ENCODE measurements at regions not wholly inside any gene's neighbourhood (a gene's known extent, or its start where the extent isn't known, plus 50 kb on each side); places are given as distances from the start of the nearest gene placed in this dataset.
"Not testable (repeated sequence)": the region's sequence is repeated elsewhere in the genome, so short reads cannot be mapped to it uniquely, and the experiment has no call there.

GRCh38 chr15:57896114-57896513, 169.4 kb downstream of the ALDH1A2 start:
- H3K36me3 ChIP-seq (ENCODE audit: insufficient read depth, low read length), result no peaks in the 10 kb centered on the region
- no peak overlapping the region for H3K9ac ChIP-seq (ENCODE audit: low read depth, low read length, poor library complexity, severe bottlenecking)
- H3K9me2 ChIP-seq (replicated peaks; ENCODE audit: low read depth, low read length), result no peaks in the 10 kb centered on the region
- no peak overlapping the region for H2AFZ ChIP-seq (ENCODE audit: low read length)
- no peaks in the 10 kb centered on the region for H3F3A ChIP-seq (ENCODE audit: low read depth)
- TF ChIP-seq EZH2phosphoT487 (IDR thresholded peaks at IDR 0.05; ENCODE audit: borderline replicate concordance) (no peak), CTCF (conservative IDR thresholded peaks at IDR 0.05; ENCODE audit: low read length) (no peak)
- H3K27me3 ChIP-seq (ENCODE audit: insufficient read depth, low read length, poor library complexity, severe bottlenecking), result peaks cover 13% of the 10 kb centered on the region
- no peaks in the 10 kb centered on the region for H4K20me1 ChIP-seq (ENCODE audit: insufficient read depth, low read length, poor library complexity, severe bottlenecking)
- no peak overlapping the region for H3K4me2 ChIP-seq (ENCODE audit: low read depth, low read length, poor library complexity, severe bottlenecking)
- no peaks in the 10 kb centered on the region for H3K4me1 ChIP-seq (ENCODE audit: insufficient read depth, low read length, poor library complexity, severe bottlenecking)
- H3K79me2 ChIP-seq (ENCODE audit: insufficient read depth, low read length), result no peaks in the 10 kb centered on the region
- no peak overlapping the region for H3K4me3 ChIP-seq (ENCODE audit: low read length, poor library complexity, severe bottlenecking)
- H3K9me3 ChIP-seq (ENCODE audit: insufficient read depth, low read depth, low read length), result no peaks in the 10 kb centered on the region

GRCh38 chr15:57896899-57897298, 168.6 kb downstream of the ALDH1A2 start:
- not testable (repeated sequence) for H3K9ac ChIP-seq (ENCODE audit: low read depth, low read length, poor library complexity, severe bottlenecking); H3K9me2 ChIP-seq (replicated peaks; ENCODE audit: low read depth, low read length); H3K4me3 ChIP-seq (ENCODE audit: low read length, poor library complexity, severe bottlenecking); H4K20me1 ChIP-seq (ENCODE audit: insufficient read depth, low read length, poor library complexity, severe bottlenecking); H3F3A ChIP-seq (ENCODE audit: low read depth); H3K9me3 ChIP-seq (ENCODE audit: insufficient read depth, low read depth, low read length); H3K36me3 ChIP-seq (ENCODE audit: insufficient read depth, low read length); H3K4me1 ChIP-seq (ENCODE audit: insufficient read depth, low read length, poor library complexity, severe bottlenecking); H3K79me2 ChIP-seq (ENCODE audit: insufficient read depth, low read length); H3K4me2 ChIP-seq (ENCODE audit: low read depth, low read length, poor library complexity, severe bottlenecking); H2AFZ ChIP-seq (ENCODE audit: low read length)
- H3K27me3 ChIP-seq (ENCODE audit: insufficient read depth, low read length, poor library complexity, severe bottlenecking), result peaks cover 13% of the 10 kb centered on the region

GRCh38 chr15:57897870-57898269, 167.6 kb downstream of the ALDH1A2 start:
- H3K4me1 ChIP-seq (ENCODE audit: insufficient read depth, low read length, poor library complexity, severe bottlenecking), result peaks cover 6% of the 10 kb centered on the region
- TF ChIP-seq EZH2phosphoT487 (IDR thresholded peaks at IDR 0.05; ENCODE audit: borderline replicate concordance), result no peak
- no peaks in the 10 kb centered on the region for H3K79me2 ChIP-seq (ENCODE audit: insufficient read depth, low read length)
- no peak overlapping the region for H3K4me2 ChIP-seq (ENCODE audit: low read depth, low read length, poor library complexity, severe bottlenecking)
- no peak overlapping the region for H3K9ac ChIP-seq (ENCODE audit: low read depth, low read length, poor library complexity, severe bottlenecking)
- H3F3A ChIP-seq (ENCODE audit: low read depth), result no peaks in the 10 kb centered on the region
- H3K4me3 ChIP-seq (ENCODE audit: low read length, poor library complexity, severe bottlenecking), result no peak overlapping the region
- peaks cover 13% of the 10 kb centered on the region for H3K27me3 ChIP-seq (ENCODE audit: insufficient read depth, low read length, poor library complexity, severe bottlenecking)
- H4K20me1 ChIP-seq (ENCODE audit: insufficient read depth, low read length, poor library complexity, severe bottlenecking), result no peaks in the 10 kb centered on the region
- H3K36me3 ChIP-seq (ENCODE audit: insufficient read depth, low read length), result no peaks in the 10 kb centered on the region
- no peaks in the 10 kb centered on the region for H3K9me3 ChIP-seq (ENCODE audit: insufficient read depth, low read depth, low read length)
- H3K9me2 ChIP-seq (replicated peaks; ENCODE audit: low read depth, low read length), result no peaks in the 10 kb centered on the region
- no peak overlapping the region for H2AFZ ChIP-seq (ENCODE audit: low read length)

- TF ChIP-seq CTCF (conservative IDR thresholded peaks at IDR 0.05; ENCODE audit: low read length), result no peak
- TF ChIP-seq EZH2phosphoT487 (IDR thresholded peaks at IDR 0.05; ENCODE audit: borderline replicate concordance), result no peak
Observed at GRCh38 chr15:57902155-57902554, 163.4 kb downstream of the ALDH1A2 start.

More at GRCh38 chr15:57902155-57902554, 163.4 kb downstream of the ALDH1A2 start:
- H3K4me2 ChIP-seq (ENCODE audit: low read depth, low read length, poor library complexity, severe bottlenecking), result no peak overlapping the region
- H3K9me2 ChIP-seq (replicated peaks; ENCODE audit: low read depth, low read length), result no peaks in the 10 kb centered on the region
- no peaks in the 10 kb centered on the region for H3F3A ChIP-seq (ENCODE audit: low read depth)
- H4K20me1 ChIP-seq (ENCODE audit: insufficient read depth, low read length, poor library complexity, severe bottlenecking), result no peaks in the 10 kb centered on the region
- H3K4me3 ChIP-seq (ENCODE audit: low read length, poor library complexity, severe bottlenecking), result no peak overlapping the region
- no peaks in the 10 kb centered on the region for H3K79me2 ChIP-seq (ENCODE audit: insufficient read depth, low read length)
- H3K9me3 ChIP-seq (ENCODE audit: insufficient read depth, low read depth, low read length), result no peaks in the 10 kb centered on the region
- H3K27me3 ChIP-seq (ENCODE audit: insufficient read depth, low read length, poor library complexity, severe bottlenecking), result no peaks in the 10 kb centered on the region
- H3K9ac ChIP-seq (ENCODE audit: low read depth, low read length, poor library complexity, severe bottlenecking), result no peak overlapping the region
- H3K36me3 ChIP-seq (ENCODE audit: insufficient read depth, low read length), result no peaks in the 10 kb centered on the region
- H2AFZ ChIP-seq (ENCODE audit: low read length), result no peak overlapping the region
- H3K4me1 ChIP-seq (ENCODE audit: insufficient read depth, low read length, poor library complexity, severe bottlenecking), result peaks cover 6% of the 10 kb centered on the region

Measured in Loucy (cell line).